ENCODE measurements at regions not wholly inside any gene's neighbourhood (a gene's known extent, or its start where the extent isn't known, plus 50 kb on each side); places are given as distances from the start of the nearest gene placed in this dataset.
A peak's percentile ranks its signal among the peaks of the same experiment; 100 is the strongest.

DNA sequence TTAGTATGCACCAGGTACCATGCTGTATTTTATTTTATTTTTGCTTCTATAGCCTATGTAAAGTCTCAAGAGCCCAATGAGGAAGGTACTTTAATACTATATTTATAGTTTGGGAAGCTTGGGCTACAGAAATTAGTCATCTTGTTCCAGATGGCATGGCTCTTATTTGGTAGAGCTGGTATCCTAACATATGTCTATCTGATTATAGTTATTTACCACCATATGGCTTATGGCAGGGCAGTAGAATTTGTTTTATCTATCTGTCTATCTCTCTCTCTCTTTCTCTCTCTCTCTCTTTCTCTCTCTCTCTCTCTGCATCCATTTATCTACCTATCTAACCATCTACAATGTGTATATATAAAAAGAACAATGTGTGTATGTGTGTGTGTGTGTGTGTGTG lies 1293.7 kb upstream of the SLC39A10 start:
- no peaks in the 10 kb centered on the region for H3K4me1 ChIP-seq (ENCODE audit: low read length)
- H3K36me3 ChIP-seq (replicated peaks; ENCODE audit: low read depth, low read length), result no peaks in the 10 kb centered on the region
- no peaks in the 10 kb centered on the region for H4K20me1 ChIP-seq (ENCODE audit: insufficient read depth, low read length)
- no peaks in the 10 kb centered on the region for H3K9me3 ChIP-seq (ENCODE audit: insufficient read depth, low read length)
- no peak overlapping the region for H2AFZ ChIP-seq (ENCODE audit: low read depth, low read length)
- H3K27me3 ChIP-seq (ENCODE audit: low read depth, low read length), result no peaks in the 10 kb centered on the region
- no peaks in the 10 kb centered on the region for H3K79me2 ChIP-seq (ENCODE audit: low read length)
- H3K4me2 ChIP-seq (ENCODE audit: low read length), result no peak overlapping the region
- no peak overlapping the region for H3K9ac ChIP-seq (ENCODE audit: low read length)
- TF ChIP-seq, protein P1, sequence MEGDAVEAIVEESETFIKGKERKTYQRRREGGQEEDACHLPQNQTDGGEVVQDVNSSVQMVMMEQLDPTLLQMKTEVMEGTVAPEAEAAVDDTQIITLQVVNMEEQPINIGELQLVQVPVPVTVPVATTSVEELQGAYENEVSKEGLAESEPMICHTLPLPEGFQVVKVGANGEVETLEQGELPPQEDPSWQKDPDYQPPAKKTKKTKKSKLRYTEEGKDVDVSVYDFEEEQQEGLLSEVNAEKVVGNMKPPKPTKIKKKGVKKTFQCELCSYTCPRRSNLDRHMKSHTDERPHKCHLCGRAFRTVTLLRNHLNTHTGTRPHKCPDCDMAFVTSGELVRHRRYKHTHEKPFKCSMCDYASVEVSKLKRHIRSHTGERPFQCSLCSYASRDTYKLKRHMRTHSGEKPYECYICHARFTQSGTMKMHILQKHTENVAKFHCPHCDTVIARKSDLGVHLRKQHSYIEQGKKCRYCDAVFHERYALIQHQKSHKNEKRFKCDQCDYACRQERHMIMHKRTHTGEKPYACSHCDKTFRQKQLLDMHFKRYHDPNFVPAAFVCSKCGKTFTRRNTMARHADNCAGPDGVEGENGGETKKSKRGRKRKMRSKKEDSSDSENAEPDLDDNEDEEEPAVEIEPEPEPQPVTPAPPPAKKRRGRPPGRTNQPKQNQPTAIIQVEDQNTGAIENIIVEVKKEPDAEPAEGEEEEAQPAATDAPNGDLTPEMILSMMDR (IDR thresholded peaks at IDR 0.05; ENCODE audit: low read depth, low read length), result no peak
- H3K4me3 ChIP-seq (ENCODE audit: low read length), result no peak overlapping the region
- H3K27ac ChIP-seq (ENCODE audit: low read length), result no peak overlapping the region

DNA sequence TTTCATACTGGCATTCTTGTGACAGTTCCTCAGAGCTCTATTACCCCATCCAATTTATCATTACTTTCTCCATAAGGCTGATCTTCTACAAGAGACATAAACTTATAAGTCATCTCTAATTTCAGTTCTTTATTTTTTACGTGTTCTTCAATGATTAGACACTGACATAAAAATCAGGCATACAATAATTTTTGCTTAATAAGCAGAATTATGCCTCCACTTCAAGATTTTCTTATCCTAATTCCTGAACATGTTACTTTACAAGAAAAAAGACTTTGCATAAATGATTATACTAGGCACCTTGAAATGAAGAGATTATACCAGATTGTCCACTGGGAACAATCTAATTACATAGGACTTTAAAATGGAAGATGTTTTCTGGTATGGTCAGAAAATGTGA lies 1304.5 kb upstream of the SLC39A10 start:
- no peak overlapping the region for H3K4me2 ChIP-seq (ENCODE audit: low read length)
- H3K27ac ChIP-seq (ENCODE audit: low read length), result no peak overlapping the region
- TF ChIP-seq EZH2phosphoT487 (IDR thresholded peaks at IDR 0.05; ENCODE audit: low read depth), result no peak
- no peaks in the 10 kb centered on the region for H3K27me3 ChIP-seq (ENCODE audit: low read depth, low read length)
- no peaks in the 10 kb centered on the region for H3K4me1 ChIP-seq (ENCODE audit: low read length)
- no peaks in the 10 kb centered on the region for H4K20me1 ChIP-seq (ENCODE audit: insufficient read depth, low read length)
- H3K36me3 ChIP-seq (replicated peaks; ENCODE audit: low read depth, low read length), result no peaks in the 10 kb centered on the region
- no peaks in the 10 kb centered on the region for H3K79me2 ChIP-seq (ENCODE audit: low read length)
- H3K9ac ChIP-seq (ENCODE audit: low read length), result no peak overlapping the region
- peak overlapping the region; percentile 50; the same call in 1 of the 2 replicates for H2AFZ ChIP-seq (ENCODE audit: low read depth, low read length)
- no peak overlapping the region for H3K4me3 ChIP-seq (ENCODE audit: low read length)
- H3K9me3 ChIP-seq (ENCODE audit: insufficient read depth, low read length), result no peaks in the 10 kb centered on the region

DNA sequence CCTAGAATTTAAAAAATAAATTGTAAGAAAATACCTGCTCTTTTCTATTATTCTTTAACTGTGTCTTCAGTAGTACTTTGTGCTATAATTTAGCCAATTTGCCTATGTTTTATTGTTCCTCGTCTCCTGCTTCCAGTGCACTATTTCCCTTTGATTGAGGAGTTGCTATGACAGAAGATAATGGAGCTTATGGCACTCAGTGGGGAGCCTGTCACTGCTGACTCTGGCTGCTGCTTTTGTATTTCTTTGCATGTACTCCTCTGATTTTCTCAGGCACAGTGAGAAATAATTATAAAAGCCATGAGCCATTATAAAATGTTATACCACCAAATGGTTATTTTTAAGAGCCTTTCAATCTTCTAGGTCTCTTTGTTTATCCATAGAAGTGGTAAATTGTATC lies 1310.8 kb upstream of the SLC39A10 start:
- H3K9me3 ChIP-seq (ENCODE audit: insufficient read depth, low read length), result no peaks in the 10 kb centered on the region
- H3K4me2 ChIP-seq (ENCODE audit: low read length), result no peak overlapping the region
- no peak overlapping the region for H3K4me3 ChIP-seq (ENCODE audit: low read length)
- H2AFZ ChIP-seq (ENCODE audit: low read depth, low read length), result no peak overlapping the region
- no peaks in the 10 kb centered on the region for H3K4me1 ChIP-seq (ENCODE audit: low read length)
- H3K79me2 ChIP-seq (ENCODE audit: low read length), result no peaks in the 10 kb centered on the region
- no peaks in the 10 kb centered on the region for H3K27me3 ChIP-seq (ENCODE audit: low read depth, low read length)
- no peak overlapping the region for H3K27ac ChIP-seq (ENCODE audit: low read length)
- H3K36me3 ChIP-seq (replicated peaks; ENCODE audit: low read depth, low read length), result no peaks in the 10 kb centered on the region
- H4K20me1 ChIP-seq (ENCODE audit: insufficient read depth, low read length), result no peaks in the 10 kb centered on the region
- H3K9ac ChIP-seq (ENCODE audit: low read length), result no peak overlapping the region
- no peak for TF ChIP-seq EZH2phosphoT487 (IDR thresholded peaks at IDR 0.05; ENCODE audit: low read depth)
- TF ChIP-seq, protein P1 (IDR thresholded peaks at IDR 0.05; ENCODE audit: low read depth, low read length), result no peak

DNA sequence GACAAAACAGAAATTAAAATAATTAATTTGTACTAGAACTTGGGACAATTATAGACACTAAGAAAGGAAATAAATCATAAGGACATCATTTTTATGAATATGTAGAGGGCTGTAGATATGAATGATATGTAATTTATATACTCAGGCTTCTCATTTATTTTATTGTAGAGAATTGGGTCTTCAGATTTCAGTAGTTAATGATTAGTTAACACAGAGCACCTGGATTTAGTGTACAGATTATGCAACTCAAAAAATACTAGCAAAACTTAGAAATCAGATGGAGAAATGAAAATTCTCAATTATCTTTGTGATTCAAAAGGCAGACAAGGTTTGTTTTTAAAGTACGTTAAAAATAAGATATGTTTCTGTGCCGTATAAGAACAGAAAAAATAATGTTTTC lies 1311.7 kb upstream of the SLC39A10 start:
- no peaks in the 10 kb centered on the region for H3K36me3 ChIP-seq (replicated peaks; ENCODE audit: low read depth, low read length)
- no peak overlapping the region for H2AFZ ChIP-seq (ENCODE audit: low read depth, low read length)
- no peaks in the 10 kb centered on the region for H3K27me3 ChIP-seq (ENCODE audit: low read depth, low read length)
- H3K9me3 ChIP-seq (ENCODE audit: insufficient read depth, low read length), result no peaks in the 10 kb centered on the region
- H3K4me3 ChIP-seq (ENCODE audit: low read length), result no peak overlapping the region
- no peaks in the 10 kb centered on the region for H4K20me1 ChIP-seq (ENCODE audit: insufficient read depth, low read length)
- H3K79me2 ChIP-seq (ENCODE audit: low read length), result no peaks in the 10 kb centered on the region
- no peak overlapping the region for H3K27ac ChIP-seq (ENCODE audit: low read length)
- TF ChIP-seq, protein P1 (IDR thresholded peaks at IDR 0.05; ENCODE audit: low read depth, low read length), result no peak
- no peaks in the 10 kb centered on the region for H3K4me1 ChIP-seq (ENCODE audit: low read length)
- no peak overlapping the region for H3K4me2 ChIP-seq (ENCODE audit: low read length)
- H3K9ac ChIP-seq (ENCODE audit: low read length), result no peak overlapping the region

DNA sequence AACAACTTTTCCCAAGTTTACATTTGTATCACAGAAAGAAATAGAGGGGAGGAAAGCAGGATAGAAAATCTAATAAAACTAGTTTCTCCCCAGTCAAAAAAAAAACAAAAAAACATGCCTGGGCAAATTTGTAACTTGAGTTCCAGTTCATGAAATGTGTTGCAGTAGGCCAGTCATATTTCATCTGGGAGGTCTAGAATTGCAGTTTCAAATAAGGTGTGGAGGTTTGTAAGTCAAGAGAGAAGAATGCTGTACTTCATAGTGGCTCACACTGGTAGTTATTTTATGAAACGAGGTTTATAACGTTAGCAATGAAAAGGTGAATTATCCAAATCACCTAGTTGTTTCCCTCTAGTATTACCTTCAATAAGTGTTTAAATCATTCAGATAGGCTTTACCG lies 1313.9 kb upstream of the SLC39A10 start:
- TF ChIP-seq, protein P1 (IDR thresholded peaks at IDR 0.05; ENCODE audit: low read depth, low read length), result no peak
- no peak overlapping the region for H2AFZ ChIP-seq (ENCODE audit: low read depth, low read length)
- no peaks in the 10 kb centered on the region for H4K20me1 ChIP-seq (ENCODE audit: insufficient read depth, low read length)
- no peaks in the 10 kb centered on the region for H3K27me3 ChIP-seq (ENCODE audit: low read depth, low read length)
- no peaks in the 10 kb centered on the region for H3K9me3 ChIP-seq (ENCODE audit: insufficient read depth, low read length)
- H3K4me1 ChIP-seq (ENCODE audit: low read length), result no peaks in the 10 kb centered on the region
- no peaks in the 10 kb centered on the region for H3K79me2 ChIP-seq (ENCODE audit: low read length)
- H3K4me3 ChIP-seq (ENCODE audit: low read length), result no peak overlapping the region
- no peak overlapping the region for H3K27ac ChIP-seq (ENCODE audit: low read length)
- no peak overlapping the region for H3K9ac ChIP-seq (ENCODE audit: low read length)
- no peak overlapping the region for H3K4me2 ChIP-seq (ENCODE audit: low read length)
- no peaks in the 10 kb centered on the region for H3K36me3 ChIP-seq (replicated peaks; ENCODE audit: low read depth, low read length)
